ENCODE measurements at regions not wholly inside any gene's neighbourhood (a gene's known extent, or its start where the extent isn't known, plus 50 kb on each side); places are given as distances from the start of the nearest gene placed in this dataset.
"Not testable (repeated sequence)": the region's sequence is repeated elsewhere in the genome, so short reads cannot be mapped to it uniquely, and the experiment has no call there.

- not testable (repeated sequence) for FAIRE-seq
Measured at GRCh38 chr15:20401058-20401457, 140.5 kb downstream of the GOLGA6L6 start.

DNA sequence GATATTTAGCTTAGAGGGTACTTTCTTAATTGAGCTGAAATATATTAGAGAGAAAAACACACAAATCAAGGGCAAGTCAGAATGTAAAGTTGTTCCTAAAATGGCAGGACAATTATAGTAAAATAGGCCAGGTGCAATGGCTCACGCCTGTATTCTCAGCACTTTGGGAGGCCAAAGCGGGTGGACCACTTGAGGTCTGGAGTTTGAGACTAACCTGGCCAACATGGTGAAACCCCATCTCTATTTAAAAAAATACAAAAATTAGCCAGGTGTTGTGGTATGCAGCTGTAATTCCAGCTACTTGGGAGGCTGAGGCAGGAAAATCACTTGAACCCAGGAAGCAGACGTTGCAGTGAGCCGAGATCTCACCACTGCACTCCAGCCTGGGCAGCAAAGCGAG is 142.9 kb downstream of the GOLGA6L6 start:
- H3K18ac ChIP-seq (ENCODE audit: extremely low read depth, low read length); H4K20me1 ChIP-seq (replicated peaks in 1 of 2; ENCODE audit: control insufficient read depth in 1 of 2, insufficient read depth in 2 of 2, low read length in 2 of 2); H3K23me2 ChIP-seq (ENCODE audit: low read depth, low read length); H2BK15ac ChIP-seq (ENCODE audit: low read length); H3K4me3 ChIP-seq (ENCODE audit: extremely low read depth in 1 of 4, insufficient read depth in 2 of 4, low read depth in 3 of 4, low read length in 4 of 4); H2BK5ac ChIP-seq (ENCODE audit: low read depth, low read length); H4K5ac ChIP-seq (ENCODE audit: insufficient read length, low read depth, low read length); H3K36me3 ChIP-seq (ENCODE audit: control insufficient read depth in 2 of 4, insufficient read depth in 4 of 4, low read length in 3 of 4); H3K14ac ChIP-seq (ENCODE audit: insufficient read length); H4K8ac ChIP-seq (ENCODE audit: extremely low read depth, insufficient read depth, low read length); H2BK20ac ChIP-seq (ENCODE audit: low read length); H2AK5ac ChIP-seq (ENCODE audit: low read depth, low read length); H3K27me3 ChIP-seq (replicated peaks in 1 of 4; ENCODE audit: control insufficient read depth in 3 of 4, extremely low read depth in 1 of 4, insufficient read depth in 3 of 4, low read length in 3 of 4); H3K9ac ChIP-seq (replicated peaks in 1 of 4; ENCODE audit: extremely low read depth in 1 of 4, low read depth in 3 of 4, low read length in 3 of 4); H2BK120ac ChIP-seq (replicated peaks; ENCODE audit: low read depth, low read length); H3K23ac ChIP-seq (ENCODE audit: insufficient read length); FAIRE-seq; H2BK12ac ChIP-seq (ENCODE audit: low read depth, low read length); CTCF ChIA-PET (ENCODE audit: partially characterized antibody); H3K4ac ChIP-seq (replicated peaks; ENCODE audit: insufficient read length, low read depth, low read length); H3K27ac ChIP-seq (ENCODE audit: low read depth, low read length); POLR2A ChIA-PET (ENCODE audit: partially characterized antibody); H3K79me2 ChIP-seq (ENCODE audit: control insufficient read depth in 1 of 2, insufficient read depth in 2 of 2, low read length in 2 of 2); H4K91ac ChIP-seq (replicated peaks; ENCODE audit: insufficient read length, low read length); H3K56ac ChIP-seq (replicated peaks; ENCODE audit: insufficient read length, low read depth, low read length); H2AFZ ChIP-seq (ENCODE audit: low read length); DNase-seq (ENCODE audit: low read depth in 1 of 2, low spot score in 2 of 2); H3K4me2 ChIP-seq (ENCODE audit: insufficient read depth in 1 of 2, low read depth in 2 of 2, low read length in 2 of 2); H3K4me1 ChIP-seq (replicated peaks in 1 of 4; ENCODE audit: control insufficient read depth in 3 of 4, insufficient read depth in 4 of 4, low read length in 3 of 4); H3K79me1 ChIP-seq (ENCODE audit: low read depth, low read length): not testable (repeated sequence)
- peaks cover 16 to 25% of the 10 kb centered on the region in 2 experiments for H3K9me3 ChIP-seq (ENCODE audit: insufficient read depth in 2 of 2, low read depth in 1 of 2, low read length in 1 of 2)
- 67% methylated on average over 5 of the region's 5 CpGs; no CpG with 5 or more reads in 1 of the 2 experiments for WGBS, 2 experiments (ENCODE audit: extremely low coverage in 1 of 2, insufficient coverage in 1 of 2, insufficient read length in 1 of 2, insufficient replicate concordance in 2 of 2, low coverage in 1 of 2, low lambda C conversion rate in 2 of 2, missing lambda C conversion rate in 1 of 2)

More at GRCh38 chr15:20401058-20401457, 140.5 kb downstream of the GOLGA6L6 start:
- H3K4me2 ChIP-seq (ENCODE audit: insufficient read depth in 1 of 2, low read depth in 2 of 2, low read length in 2 of 2); H4K5ac ChIP-seq (ENCODE audit: insufficient read length, low read depth, low read length); H3K23me2 ChIP-seq (ENCODE audit: low read depth, low read length); H3K4me1 ChIP-seq (replicated peaks in 1 of 4; ENCODE audit: control insufficient read depth in 3 of 4, insufficient read depth in 4 of 4, low read length in 3 of 4); H3K23ac ChIP-seq (ENCODE audit: insufficient read length); H2AK5ac ChIP-seq (ENCODE audit: low read depth, low read length); H3K56ac ChIP-seq (replicated peaks; ENCODE audit: insufficient read length, low read depth, low read length); H3K4me3 ChIP-seq (ENCODE audit: extremely low read depth in 1 of 4, insufficient read depth in 2 of 4, low read depth in 3 of 4, low read length in 4 of 4); H3K79me2 ChIP-seq (ENCODE audit: control insufficient read depth in 1 of 2, insufficient read depth in 2 of 2, low read length in 2 of 2); H2AFZ ChIP-seq (ENCODE audit: low read length); CTCF ChIA-PET (ENCODE audit: partially characterized antibody); DNase-seq (ENCODE audit: low read depth in 1 of 2, low spot score in 2 of 2); H4K91ac ChIP-seq (replicated peaks; ENCODE audit: insufficient read length, low read length); H2BK12ac ChIP-seq (ENCODE audit: low read depth, low read length); H4K20me1 ChIP-seq (replicated peaks in 1 of 2; ENCODE audit: control insufficient read depth in 1 of 2, insufficient read depth in 2 of 2, low read length in 2 of 2); H3K27ac ChIP-seq (ENCODE audit: low read depth, low read length); H2BK120ac ChIP-seq (replicated peaks; ENCODE audit: low read depth, low read length); H4K8ac ChIP-seq (ENCODE audit: extremely low read depth, insufficient read depth, low read length); H2BK20ac ChIP-seq (ENCODE audit: low read length); H3K9ac ChIP-seq (replicated peaks in 1 of 4; ENCODE audit: extremely low read depth in 1 of 4, low read depth in 3 of 4, low read length in 3 of 4); H3K79me1 ChIP-seq (ENCODE audit: low read depth, low read length); H2BK5ac ChIP-seq (ENCODE audit: low read depth, low read length); H3K18ac ChIP-seq (ENCODE audit: extremely low read depth, low read length); H3K14ac ChIP-seq (ENCODE audit: insufficient read length); POLR2A ChIA-PET (ENCODE audit: partially characterized antibody); H3K4ac ChIP-seq (replicated peaks; ENCODE audit: insufficient read length, low read depth, low read length); H3K36me3 ChIP-seq (ENCODE audit: control insufficient read depth in 2 of 4, insufficient read depth in 4 of 4, low read length in 3 of 4); H3K27me3 ChIP-seq (replicated peaks in 1 of 4; ENCODE audit: control insufficient read depth in 3 of 4, extremely low read depth in 1 of 4, insufficient read depth in 3 of 4, low read length in 3 of 4); H2BK15ac ChIP-seq (ENCODE audit: low read length): not testable (repeated sequence)
- peaks cover 14 to 23% of the 10 kb centered on the region in 2 experiments for H3K9me3 ChIP-seq (ENCODE audit: insufficient read depth in 2 of 2, low read depth in 1 of 2, low read length in 1 of 2)
- WGBS, 2 experiments (ENCODE audit: extremely low coverage in 1 of 2, insufficient coverage in 1 of 2, insufficient read length in 1 of 2, insufficient replicate concordance in 2 of 2, low coverage in 1 of 2, low lambda C conversion rate in 2 of 2, missing lambda C conversion rate in 1 of 2) = 88% methylated on average over 3 of the region's 3 CpGs; no CpG with 5 or more reads in 1 of the 2 experiments
